ENCODE measurements at regions not wholly inside any gene's neighbourhood (a gene's known extent, or its start where the extent isn't known, plus 50 kb on each side); places are given as distances from the start of the nearest gene placed in this dataset.

GRCh38 chr3:30551927-30552326, 54.5 kb upstream of the TGFBR2 start:
- Histone ChIP-seq H3K4me3 (ENCODE audit: low read depth in 1 of 2, low read length in 2 of 2) (no peak overlapping the region), H3K27ac (ENCODE audit: low read length) (no peak overlapping the region), H3K4me1 (ENCODE audit: control insufficient read depth in 1 of 2, insufficient read depth in 2 of 2, low read length in 2 of 2) (no peaks in the 10 kb centered on the region), H3K36me3 (ENCODE audit: control insufficient read depth in 1 of 2, insufficient read depth in 2 of 2, low read length in 2 of 2) (no peaks in the 10 kb centered on the region), H3K9me3 (ENCODE audit: control insufficient read depth in 1 of 2, low read length in 2 of 2) (no peaks in the 10 kb centered on the region), H3K27me3 (ENCODE audit: low read depth, low read length) (no peaks in the 10 kb centered on the region)

- H3K4me1 ChIP-seq (ENCODE audit: control insufficient read depth in 1 of 2, insufficient read depth in 2 of 2, low read length in 2 of 2) = peaks cover 0 to 4% of the 10 kb centered on the region in 2 donors
- H3K36me3 ChIP-seq (ENCODE audit: control insufficient read depth in 1 of 2, insufficient read depth in 2 of 2, low read length in 2 of 2) = no peaks in the 10 kb centered on the region
- H3K9me3 ChIP-seq (ENCODE audit: control insufficient read depth in 1 of 2, low read length in 2 of 2) = no peaks in the 10 kb centered on the region
- no peak overlapping the region for H3K4me3 ChIP-seq (ENCODE audit: low read depth in 1 of 2, low read length in 2 of 2)
- no peaks in the 10 kb centered on the region for H3K27me3 ChIP-seq (ENCODE audit: low read depth, low read length)
- H3K27ac ChIP-seq (ENCODE audit: low read length) = no peak overlapping the region
Measured at GRCh38 chr3:30553641-30554316, 52.6 kb upstream of the TGFBR2 start.

- Histone ChIP-seq H3K27ac (ENCODE audit: low read length) (no peak overlapping the region), H3K36me3 (ENCODE audit: control insufficient read depth in 1 of 2, insufficient read depth in 2 of 2, low read length in 2 of 2) (no peaks in the 10 kb centered on the region), H3K4me3 (ENCODE audit: low read depth in 1 of 2, low read length in 2 of 2) (no peak overlapping the region), H3K9me3 (ENCODE audit: control insufficient read depth in 1 of 2, low read length in 2 of 2) (no peaks in the 10 kb centered on the region), H3K4me1 (ENCODE audit: control insufficient read depth in 1 of 2, insufficient read depth in 2 of 2, low read length in 2 of 2) (peaks cover 0 to 4% of the 10 kb centered on the region in 2 donors), H3K27me3 (ENCODE audit: low read depth, low read length) (no peaks in the 10 kb centered on the region)
Measured at GRCh38 chr3:30554317-30554690, 52.1 kb upstream of the TGFBR2 start.

GRCh38 chr3:30555968-30556367, 50.4 kb upstream of the TGFBR2 start:
- Histone ChIP-seq H3K9me3 (ENCODE audit: control insufficient read depth in 1 of 2, low read length in 2 of 2) (no peaks in the 10 kb centered on the region), H3K4me1 (ENCODE audit: control insufficient read depth in 1 of 2, insufficient read depth in 2 of 2, low read length in 2 of 2) (peaks cover 0 to 4% of the 10 kb centered on the region in 2 donors), H3K27ac (ENCODE audit: low read length) (no peak overlapping the region), H3K27me3 (ENCODE audit: low read depth, low read length) (no peaks in the 10 kb centered on the region), H3K4me3 (ENCODE audit: low read depth in 1 of 2, low read length in 2 of 2) (no peak overlapping the region), H3K36me3 (ENCODE audit: control insufficient read depth in 1 of 2, insufficient read depth in 2 of 2, low read length in 2 of 2) (no peaks in the 10 kb centered on the region)

Measured in muscle layer of duodenum (tissue), 2 donors.